Epithelial cell of proximal tubule (primary cell): ENCODE measurements at regions not wholly inside any gene's neighbourhood (a gene's known extent, or its start where the extent isn't known, plus 50 kb on each side); places are given as distances from the start of the nearest gene placed in this dataset.
"Not testable (repeated sequence)": the region's sequence is repeated elsewhere in the genome, so short reads cannot be mapped to it uniquely, and the experiment has no call there.

Experiments
- DNase-seq: peaks from one replicate; pipeline ENCODE4 v3.0.0-alpha.2; 2011; ENCODE audit warnings: low read depth
- H3K4me3 ChIP-seq: 2 replicates; pipeline ENCODE4 v1.5.1; 2011; ENCODE audit warnings: low read depth, mild to moderate bottlenecking, low read length
- CTCF ChIP-seq: conservative IDR thresholded peaks from 2 replicates; pipeline ENCODE4 v1.5.1; 2012; ENCODE audit warnings: low read depth, mild to moderate bottlenecking, low read length

GRCh38 chr13:37510441-37510840 lies 88.1 kb downstream of the POSTN start:
- no peak overlapping the region for H3K4me3 ChIP-seq
- TF ChIP-seq CTCF = no peak
- no peak for DNase-seq

GRCh38 chr13:37505531-37505930 lies 93.0 kb downstream of the POSTN start:
- H3K4me3 ChIP-seq = no peak overlapping the region
- no peak for TF ChIP-seq CTCF
- no peak for DNase-seq

GRCh38 chr13:37504251-37504650 lies 94.3 kb downstream of the POSTN start:
- H3K4me3 ChIP-seq = no peak overlapping the region
- no peak for TF ChIP-seq CTCF
- no peak for DNase-seq

- no peak for TF ChIP-seq CTCF
- no peak overlapping the region for H3K4me3 ChIP-seq
- no peak for DNase-seq
Observed at GRCh38 chr13:37503287-37503686, 95.3 kb downstream of the POSTN start.

GRCh38 chr13:37502303-37502993 lies 96.1 kb downstream of the POSTN start:
- DNase-seq, H3K4me3 ChIP-seq: not testable (repeated sequence)

GRCh38 chr13:37501187-37501586 lies 97.4 kb downstream of the POSTN start:
- DNase-seq = no peak
- TF ChIP-seq CTCF = no peak
- H3K4me3 ChIP-seq = no peak overlapping the region

GRCh38 chr13:37495046-37495445 lies 103.5 kb downstream of the POSTN start:
- DNase-seq = no peak
- no peak for TF ChIP-seq CTCF
- no peak overlapping the region for H3K4me3 ChIP-seq
